ENCODE measurements at regions not wholly inside any gene's neighbourhood (a gene's known extent, or its start where the extent isn't known, plus 50 kb on each side); places are given as distances from the start of the nearest gene placed in this dataset.
A peak's percentile ranks its signal among the peaks of the same experiment; 100 is the strongest.

DNA sequence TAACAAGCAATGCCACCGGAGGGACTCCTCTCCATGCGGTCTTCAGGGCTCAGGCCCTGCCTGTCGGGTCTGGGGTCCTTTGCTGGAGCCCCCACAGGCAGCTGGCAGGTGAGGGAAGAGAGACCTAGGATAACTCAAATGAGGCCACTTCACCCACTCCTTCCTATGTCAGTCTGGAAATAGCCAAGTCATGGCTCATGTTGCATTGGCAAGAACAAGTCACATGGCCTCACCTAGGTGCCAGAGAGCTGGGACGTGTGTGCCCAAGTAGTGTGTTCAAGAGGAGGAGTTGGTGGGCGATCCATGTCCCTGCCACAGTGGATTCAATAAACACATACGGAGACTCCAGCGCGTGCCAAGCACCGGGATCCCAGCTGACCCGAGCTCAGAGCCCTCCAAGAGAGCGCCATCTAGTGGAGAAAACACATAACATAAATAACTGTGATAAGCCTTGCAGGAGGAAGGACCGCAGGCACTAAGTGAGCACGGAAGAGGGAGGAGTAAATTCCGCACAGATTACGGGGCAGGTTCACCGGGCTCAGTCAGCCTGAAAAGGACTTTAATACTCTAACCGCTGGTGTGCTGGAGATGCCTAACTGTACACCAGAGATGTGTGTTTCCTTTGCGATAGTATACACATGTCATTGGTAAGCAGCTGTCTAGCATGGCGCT, 580.8 kb downstream of the CCDC171 start:
- FAIRE-seq: no peak

DNA sequence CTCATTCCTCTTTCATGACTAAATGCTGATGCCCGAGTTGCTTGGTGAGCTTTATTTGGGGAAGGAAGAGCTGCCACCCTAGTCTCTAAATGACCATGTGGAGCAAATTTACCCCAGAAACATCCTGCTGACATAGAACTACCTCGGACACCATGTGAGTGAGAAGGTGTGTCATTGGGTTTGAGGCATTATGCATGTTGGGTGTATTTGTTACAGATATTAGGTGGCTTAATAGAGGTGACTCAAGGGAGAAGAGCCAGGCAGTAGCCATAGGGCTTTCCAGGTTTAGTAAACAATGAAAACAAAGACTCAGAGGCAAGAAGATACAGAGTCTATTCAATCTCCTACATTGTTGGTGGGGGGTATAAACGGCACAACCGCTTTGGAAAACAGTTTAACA, 581.5 kb downstream of the CCDC171 start:
- FAIRE-seq: no peak

DNA sequence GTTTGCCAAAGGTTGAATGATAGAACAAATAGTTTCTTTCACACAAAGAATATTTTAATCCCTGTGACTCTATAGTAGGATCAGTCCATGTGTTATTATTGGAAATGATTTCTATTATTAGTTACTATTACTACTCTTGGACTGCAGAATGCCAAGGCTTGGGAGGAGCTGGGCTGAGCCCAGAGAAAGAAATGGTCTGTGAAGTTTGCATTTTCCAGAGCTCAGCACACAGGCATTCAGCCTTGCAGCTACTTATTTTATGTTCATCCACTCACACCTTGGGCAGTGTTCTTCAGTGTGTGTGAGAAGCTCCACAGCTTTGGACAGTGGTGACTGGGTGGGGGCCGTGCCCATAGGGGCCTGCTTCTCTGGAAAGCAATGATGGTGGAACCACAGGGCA, 583.1 kb downstream of the CCDC171 start:
- FAIRE-seq: no peak

DNA sequence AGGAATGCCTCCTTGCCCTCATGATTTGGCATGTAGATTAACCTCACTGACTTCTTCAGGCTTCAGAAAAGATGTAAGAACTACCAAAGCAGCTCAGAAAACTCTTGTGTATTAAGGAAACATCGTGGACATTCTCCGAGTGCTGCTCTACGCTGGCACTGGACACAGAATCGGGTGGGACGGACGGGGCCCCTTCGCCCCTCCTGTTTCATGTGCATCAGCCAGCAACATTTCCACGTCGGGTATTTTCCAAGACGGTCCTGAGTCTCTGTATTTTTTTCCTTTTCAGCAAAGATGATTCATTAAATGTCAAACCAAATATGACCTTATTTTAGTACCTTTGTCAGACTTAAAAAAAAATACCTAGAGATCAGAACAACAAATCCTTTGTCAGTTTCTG, 583.6 kb downstream of the CCDC171 start:
- FAIRE-seq: no peak

DNA sequence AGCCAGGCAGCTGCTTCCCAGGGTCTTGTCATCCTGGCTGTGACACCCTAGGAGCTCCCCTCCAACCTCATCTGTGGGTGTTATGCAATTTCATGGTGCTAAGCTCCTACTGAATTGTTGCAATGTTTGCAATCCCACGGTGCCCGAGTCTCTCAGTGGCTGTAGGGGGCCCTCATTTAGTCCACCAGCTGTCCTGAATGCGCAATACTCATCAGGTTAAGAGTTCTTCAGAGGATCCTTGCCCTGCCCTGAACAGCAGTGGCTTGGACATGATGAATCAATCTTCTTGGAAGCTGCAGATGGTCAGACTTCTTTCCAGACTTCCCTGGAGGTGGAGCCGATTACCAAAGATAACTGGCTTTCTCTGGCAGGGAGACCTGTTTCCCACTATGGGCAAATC, 584.1 kb downstream of the CCDC171 start:
- no peak for FAIRE-seq

DNA sequence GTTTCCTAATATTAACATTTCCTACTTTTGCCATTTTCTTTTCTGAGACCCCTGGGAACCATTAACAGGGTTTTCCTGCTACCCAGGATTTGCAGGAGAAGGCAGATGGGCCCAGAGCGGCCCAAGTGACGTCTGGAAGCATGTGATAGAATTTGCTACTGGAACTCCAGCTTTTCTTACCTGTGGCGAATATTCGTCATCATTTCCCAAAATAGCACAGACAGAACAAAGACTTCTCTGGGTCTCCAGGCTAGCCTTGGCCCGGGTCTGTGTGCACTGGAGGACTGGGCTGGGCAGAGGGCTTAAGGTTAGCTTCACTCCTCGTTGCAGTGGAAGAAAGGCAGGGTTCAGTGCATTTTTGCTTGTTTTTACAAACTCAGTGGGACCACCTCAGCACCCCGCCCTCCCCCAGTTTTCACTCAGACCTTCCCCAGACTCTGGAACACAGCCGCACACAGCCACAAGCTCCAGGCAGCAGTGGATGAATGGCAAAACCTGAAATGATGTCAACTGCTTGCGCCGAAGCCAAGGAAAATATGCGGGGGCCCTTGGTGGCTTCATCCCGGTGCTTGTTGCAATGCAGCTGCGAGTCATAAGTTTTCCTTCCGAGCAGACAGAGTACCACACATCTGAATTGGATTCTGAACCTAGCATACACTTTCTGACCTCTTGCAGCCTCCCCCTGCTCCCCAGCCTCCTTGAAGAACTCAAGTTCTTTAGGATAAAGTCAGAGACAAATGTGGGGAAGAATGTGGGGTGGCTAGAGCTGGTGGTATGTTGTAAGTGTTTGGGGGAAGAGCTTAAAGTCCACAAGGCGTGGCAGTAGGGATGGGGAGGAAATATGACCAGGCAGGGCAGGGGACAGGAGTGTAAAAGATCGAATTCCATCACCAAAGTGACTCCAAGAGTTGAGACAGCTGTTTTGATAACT, 586.0 kb downstream of the CCDC171 start:
- FAIRE-seq: no peak

DNA sequence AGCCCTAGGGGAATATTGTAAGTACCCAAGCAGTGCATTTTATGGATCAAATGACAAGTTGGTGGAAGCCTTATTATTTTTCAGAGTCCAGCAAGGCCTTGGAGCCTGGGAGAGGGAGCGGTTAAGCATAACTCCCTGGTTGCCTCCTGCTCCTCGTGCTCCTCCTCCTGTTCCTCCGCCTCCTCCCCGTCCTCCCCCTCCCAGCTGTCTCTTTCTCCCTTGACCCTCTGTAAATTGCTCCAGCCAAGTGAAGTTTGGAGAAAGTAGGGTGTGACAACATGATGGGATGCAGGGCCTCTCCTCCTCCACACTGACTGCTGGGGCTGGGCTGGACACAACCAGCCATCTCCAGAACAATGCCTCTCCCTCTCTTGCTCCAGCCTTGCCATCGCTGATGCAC, 586.9 kb downstream of the CCDC171 start:
- peak; percentile 92 for FAIRE-seq

DNA sequence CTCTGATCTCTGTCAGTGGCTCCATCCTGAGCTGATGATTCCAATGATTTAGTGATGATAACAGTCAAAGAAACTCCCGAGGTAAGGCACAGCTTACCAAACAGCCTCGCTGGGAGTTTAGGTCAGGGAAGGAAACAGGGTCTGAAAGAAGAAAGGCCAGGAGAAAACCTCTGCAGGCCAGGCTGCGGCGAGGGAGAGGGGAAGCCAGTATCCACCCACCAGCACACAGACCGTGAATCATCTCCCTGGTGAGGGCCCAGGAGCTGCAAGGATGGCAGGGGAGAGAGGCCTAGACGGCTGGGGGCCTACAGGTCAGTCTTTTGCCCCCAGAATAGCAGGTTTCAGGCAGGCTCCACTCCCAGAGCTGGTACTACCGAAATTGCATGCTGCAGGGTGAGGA, 590.5 kb downstream of the CCDC171 start:
- no peak for FAIRE-seq

DNA sequence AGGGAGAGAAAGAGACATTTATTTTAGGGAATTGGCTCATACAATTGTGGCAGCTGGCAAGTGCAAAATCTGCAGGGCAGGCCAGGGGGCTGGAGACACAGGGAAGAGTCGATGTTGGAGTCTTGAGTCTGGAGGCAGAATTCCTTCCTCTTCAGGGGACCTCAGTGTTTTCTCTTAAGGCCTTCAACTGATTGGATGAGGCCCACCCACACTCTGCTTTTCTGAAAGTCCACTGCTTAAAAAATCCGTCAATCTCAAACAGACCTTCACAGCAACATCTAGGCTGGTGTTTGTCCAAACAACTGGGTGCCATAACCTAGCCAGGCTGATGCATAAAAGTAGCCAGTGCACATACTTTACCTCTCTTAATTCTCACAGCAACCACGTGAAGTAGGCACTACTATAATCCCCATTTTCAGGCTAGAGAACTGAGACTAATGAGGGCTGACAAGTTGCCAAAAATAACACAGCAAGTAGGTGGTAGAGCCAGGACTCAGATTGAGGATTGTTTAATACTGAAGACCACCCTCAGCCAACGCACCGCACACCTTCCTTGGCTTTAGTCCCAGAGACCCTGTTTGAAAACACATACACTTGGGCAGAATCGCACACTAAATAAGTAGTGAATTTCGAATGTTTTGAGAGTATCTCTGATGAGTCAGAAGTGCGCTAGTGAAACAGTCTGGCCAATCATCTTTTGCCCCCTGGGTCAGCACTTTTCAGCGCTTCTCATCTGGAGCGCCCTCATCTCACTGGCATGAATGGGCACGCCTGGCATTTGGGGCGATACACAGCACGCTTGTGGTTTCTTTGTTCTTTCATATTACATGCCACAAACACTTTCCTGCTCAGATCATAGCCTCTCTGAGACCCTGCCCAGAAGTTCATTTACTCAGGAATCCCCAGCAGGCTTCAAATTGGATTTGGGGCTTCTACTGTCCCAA, 591.4 kb downstream of the CCDC171 start:
- no peak for FAIRE-seq

DNA sequence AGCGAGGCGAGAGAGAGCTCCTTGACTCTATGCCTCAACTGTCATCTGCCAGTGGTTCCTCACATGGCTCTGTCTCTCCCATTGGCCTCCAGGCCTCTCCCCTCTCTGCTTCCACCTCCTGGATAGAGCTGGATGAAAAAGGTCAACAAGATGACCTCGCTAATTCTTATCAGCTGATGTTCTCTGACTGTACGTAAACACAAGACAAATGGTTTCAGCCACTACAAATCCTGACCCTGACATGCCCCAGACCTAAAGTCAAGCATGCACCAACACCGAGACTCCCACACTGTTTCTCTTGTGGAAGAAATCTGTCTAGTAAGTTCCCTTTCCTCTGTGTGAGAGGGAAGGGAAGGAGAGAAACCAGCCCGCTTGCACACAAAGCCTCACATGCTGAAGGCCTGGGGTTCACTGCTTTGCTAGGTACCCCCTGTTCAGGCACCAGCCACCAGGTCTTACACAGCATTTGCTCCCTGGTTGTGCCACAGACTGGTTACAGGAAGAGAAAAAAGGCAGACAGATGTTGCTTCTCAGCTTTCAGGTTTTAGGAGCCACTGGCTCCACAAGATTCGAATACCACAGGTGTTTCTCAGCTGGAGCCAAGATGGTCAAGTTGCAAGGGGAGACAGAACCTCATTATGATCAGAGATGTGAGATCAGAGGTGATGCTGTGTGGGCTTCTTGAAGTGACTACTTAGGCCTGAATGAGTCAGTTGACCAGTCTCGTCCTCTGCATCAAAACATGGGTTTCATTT, 592.5 kb downstream of the CCDC171 start:
- FAIRE-seq: no peak

DNA sequence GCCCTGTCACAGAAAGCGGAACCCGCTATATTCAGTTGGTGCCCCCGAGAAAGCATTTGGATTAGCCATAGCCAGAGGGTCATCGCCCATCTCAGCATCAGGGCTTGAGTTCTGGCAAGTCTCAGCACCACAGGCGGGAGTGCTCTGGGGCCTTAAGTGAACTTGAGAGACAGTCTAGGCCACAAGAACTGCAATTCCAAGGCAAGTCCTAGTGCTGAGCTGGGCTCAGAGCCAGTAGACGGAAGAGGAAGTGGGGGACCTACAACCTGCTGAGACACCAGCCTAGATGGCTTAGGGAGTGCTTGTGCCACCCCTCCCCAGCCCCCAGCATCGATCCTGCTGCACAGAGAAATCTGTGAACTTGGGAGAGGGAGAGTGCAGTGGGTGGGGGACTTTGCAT, 594.9 kb downstream of the CCDC171 start:
- no peak for FAIRE-seq

DNA sequence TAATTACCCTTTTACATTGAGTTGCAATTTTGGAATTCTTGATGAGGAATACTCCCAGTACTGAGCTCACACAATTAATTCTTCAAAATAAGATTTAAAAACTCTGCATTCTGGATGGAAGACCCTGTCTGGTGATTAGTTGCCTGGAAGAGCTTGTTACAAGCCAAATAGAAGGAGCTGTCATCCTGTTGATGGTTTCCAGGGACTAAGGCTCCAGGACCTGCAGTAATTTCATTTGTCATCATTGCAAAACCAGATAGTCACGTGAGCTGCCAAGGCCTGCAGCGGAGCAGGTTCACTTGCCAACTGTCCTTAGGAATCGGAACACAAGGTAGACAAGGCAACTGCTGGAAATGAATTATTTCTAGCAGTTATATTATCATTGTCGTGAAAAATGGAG, 597.7 kb downstream of the CCDC171 start:
- peak; percentile 72 for FAIRE-seq

DNA sequence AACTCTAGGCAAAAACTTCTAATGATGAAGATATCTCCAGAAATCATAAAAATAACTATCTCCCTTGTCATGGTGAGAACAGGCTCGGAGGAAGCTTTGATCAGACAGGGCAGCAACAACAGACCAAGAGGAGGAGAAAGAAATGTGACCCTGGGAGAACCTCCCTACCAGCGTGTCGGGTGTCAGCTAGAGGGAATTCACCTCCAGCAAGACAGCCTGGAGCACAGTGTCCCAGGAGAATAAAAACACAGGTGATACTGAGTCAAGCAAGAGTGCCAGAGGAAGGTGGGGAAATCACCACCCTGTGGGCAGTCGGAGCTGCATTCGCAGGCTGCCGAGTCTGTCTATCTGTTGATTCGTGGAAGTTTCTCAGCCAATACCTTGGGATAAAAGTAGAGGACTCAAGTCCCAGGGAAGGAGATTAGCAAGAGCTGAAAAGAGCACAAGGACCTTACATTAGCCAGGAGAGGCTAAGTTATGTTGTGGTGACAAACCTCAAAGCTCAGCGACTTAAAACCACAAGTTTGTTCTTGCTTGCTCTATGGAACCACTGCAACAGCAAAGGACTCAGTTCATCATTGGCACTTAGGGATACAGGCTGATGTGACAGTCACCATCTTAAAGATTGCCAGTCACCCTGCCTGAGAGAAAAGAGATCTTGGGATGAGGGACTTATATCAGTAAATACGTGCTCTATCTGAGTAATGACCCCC, 598.3 kb downstream of the CCDC171 start:
- FAIRE-seq: no peak

DNA sequence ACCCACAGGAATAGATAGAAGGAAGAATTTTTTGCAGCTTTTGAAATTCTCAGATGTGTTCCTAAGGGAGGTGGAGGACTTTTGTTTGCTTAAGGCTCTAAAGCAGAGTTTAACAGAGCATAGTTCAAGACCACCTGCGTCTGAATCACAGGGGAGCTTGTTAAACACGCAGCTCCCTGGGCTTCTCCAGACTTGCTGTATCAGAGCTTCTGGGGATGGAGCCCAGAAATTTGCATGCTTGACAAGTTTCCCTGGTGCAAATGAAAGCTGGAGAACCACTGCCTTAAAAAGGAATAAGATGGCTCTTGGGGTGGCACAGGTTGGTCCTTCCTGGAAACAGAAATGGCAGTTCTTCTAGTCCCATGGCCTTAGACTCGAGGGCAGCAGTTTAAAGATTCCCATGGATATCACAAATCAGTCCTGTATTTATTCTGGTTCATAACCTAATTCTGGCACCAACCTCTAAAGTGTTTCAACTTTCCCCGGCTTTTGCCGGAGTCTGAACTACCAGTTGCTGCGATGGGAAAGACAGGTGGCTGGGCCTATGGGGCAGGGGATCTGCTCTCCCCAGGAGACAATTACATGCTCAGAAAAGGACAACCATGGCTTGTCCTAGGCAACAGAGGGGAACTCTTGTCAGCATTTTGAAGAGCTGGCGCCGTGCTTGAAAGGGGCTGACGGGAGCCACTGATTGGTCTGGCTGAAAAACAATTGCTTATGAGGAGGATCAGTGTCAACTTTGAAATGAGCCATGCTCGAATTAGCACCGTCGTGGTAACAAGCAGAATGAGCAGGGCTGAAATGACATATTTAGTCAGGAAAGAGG, 599.6 kb downstream of the CCDC171 start:
- no peak for FAIRE-seq

DNA sequence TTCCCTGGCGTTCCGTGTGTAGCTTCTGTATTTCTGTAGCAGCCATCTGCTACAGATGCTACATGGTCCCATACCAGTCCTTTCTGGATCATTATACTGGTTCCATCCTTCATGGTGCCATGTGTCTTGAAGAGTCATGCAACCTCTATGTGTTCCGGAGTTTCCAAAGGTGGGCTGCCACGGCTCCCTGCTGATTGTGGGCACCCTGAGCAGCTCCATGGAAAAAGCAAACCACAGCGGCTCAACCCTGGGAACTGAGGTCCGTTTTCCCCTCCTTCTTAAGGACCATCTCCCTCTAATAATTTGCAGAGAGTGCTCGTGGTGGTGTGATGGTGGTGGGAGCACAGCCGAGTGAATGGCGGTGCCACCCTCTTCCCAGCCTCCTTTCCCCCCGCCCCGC, 600.4 kb downstream of the CCDC171 start:
- FAIRE-seq: no peak

DNA sequence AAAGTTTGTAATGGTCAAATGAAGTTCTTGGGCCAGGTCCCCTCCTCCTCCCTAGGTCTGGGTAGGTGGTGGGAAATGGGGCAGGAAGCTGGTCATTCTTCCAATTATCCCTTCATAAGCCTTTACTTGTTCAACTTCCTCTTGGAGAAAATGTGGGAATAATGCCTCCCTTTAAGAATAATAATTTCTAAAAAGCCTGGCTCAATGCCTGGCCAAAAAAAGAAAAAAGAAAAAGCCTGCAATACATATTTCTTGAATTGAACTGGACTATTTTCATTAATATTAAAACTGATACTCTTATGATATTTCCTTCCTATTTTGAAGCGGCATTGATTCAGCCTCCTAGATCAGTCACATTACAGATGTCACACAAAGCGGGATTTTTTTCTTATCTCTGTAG, 600.9 kb downstream of the CCDC171 start:
- no peak for FAIRE-seq

DNA sequence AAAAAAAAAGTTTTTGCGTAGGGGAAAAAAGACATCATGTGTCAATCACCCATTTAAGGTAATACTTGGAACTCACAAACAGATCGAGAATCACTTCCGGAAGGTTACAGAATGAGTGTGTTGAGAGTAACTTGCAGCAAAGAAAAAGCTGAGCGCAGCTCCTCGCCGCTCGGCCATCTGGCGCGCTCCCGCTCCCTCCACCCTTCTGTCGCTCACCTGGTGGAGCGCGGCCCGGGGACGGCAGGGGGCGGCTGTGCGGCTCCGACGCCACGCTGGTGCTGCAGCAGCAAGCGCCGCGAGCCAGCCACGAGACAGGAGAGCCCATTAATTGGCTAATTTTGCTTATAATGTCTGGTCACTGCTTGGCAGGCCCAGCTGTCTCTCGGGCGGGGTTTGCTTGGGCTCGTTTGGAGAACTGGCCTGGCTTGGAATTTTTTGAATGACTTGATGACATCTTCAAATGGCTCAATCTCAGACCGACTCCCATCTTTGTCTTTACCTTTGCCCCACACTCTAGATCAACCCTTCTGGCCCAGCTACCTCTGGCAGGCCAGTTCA, 601.8 kb downstream of the CCDC171 start:
- no peak for FAIRE-seq

DNA sequence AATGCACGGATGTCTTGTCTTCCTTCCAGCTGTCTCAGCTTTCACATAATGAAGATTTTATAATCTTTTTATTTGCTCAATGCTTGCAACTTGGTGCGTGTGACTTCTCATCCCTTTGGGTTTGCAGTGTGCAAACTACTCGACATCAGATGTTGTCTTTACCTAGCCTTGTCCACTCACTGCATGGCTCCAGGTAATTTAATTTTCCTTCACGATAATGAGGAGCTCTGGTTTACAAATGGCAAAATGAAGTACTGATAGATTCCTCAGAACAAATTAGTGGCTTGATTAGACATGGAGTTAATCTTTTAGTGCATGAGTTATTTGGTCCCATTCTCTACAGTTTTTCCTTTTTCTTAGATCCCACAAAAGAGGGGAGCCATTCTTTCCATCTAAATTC, 603.0 kb downstream of the CCDC171 start:
- no peak for FAIRE-seq

DNA sequence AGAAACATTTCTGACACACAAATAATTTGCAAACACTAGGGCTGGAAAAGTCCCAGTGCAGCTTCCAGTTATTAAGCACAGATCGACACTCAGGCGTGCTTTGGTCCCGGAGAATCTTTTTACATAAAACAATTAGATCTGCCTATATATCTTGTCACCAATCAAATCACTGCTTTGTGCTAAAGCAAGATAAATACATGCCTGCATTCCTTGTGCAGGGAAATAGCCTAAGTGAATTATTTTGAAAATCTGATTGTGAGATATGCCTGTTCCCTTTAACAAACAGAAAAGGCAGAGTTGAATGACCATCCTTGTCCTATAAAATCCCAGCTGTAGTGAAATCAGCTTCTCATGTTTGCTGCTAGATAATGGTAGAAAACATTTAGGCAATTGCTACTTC, 604.4 kb downstream of the CCDC171 start:
- FAIRE-seq: no peak

DNA sequence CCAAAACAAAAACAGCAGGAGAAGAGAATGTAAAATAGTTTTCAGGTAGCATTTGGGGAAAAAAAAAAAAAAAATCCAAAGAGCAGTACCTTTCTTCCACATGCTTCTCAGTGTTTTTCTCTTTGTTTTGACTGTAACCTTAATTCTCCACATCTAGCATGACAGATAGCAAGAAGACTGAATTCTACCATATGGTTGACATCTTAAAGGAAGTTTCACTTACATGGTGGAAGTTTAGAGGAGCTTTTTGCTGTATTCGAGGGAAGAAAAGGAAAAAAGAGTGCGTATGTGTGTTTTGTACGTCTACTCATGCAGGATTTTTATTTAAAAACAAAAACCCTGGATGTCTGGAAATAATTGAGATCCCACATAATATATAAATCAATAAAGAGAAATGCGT, 604.8 kb downstream of the CCDC171 start:
- FAIRE-seq: no peak
